ENCODE measurements at regions not wholly inside any gene's neighbourhood (a gene's known extent, or its start where the extent isn't known, plus 50 kb on each side); places are given as distances from the start of the nearest gene placed in this dataset.

DNA sequence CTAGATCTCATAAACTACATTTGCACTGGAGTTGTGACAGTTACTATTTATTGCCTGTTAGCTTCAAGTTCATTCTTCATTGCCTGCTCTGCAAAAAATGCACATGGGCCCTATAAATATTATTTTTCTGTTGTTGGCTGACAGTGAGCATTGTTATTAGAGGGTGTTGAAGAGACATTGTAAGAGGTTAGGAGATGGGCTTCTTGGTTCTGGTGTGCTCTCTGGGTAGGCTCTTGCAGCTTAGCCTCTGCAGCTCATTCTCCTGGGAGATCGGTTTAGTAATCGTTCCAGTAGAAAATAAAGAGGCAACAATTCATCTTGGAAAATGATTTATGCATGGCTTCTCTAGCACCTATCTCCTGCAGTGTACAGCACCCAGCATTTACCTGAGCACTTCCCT is 113.8 kb upstream of the SCN7A start:
- Histone ChIP-seq H2BK5ac (ENCODE audit: low read depth, low read length, poor library complexity, severe bottlenecking) (no peak overlapping the region), H4K91ac (ENCODE audit: insufficient read depth, low read depth, low read length) (no peak overlapping the region), H3K23ac (ENCODE audit: low read depth, low read length) (no peak overlapping the region), H4K5ac (ENCODE audit: low read depth, low read length) (no peak overlapping the region), H3K36me3 (ENCODE audit: control insufficient read depth, insufficient read depth, low read length) (no peaks in the 10 kb centered on the region), H3K4me2 (ENCODE audit: low read depth, low read length) (no peak overlapping the region), H3K14ac (replicated peaks; ENCODE audit: low read depth, low read length) (no peak overlapping the region), H3K4ac (ENCODE audit: low read depth, low read length) (no peak overlapping the region), H2AK9ac (replicated peaks; ENCODE audit: low read depth, low read length, poor library complexity) (no peak overlapping the region), H3K4me1 (ENCODE audit: control insufficient read depth, insufficient read depth, low read length) (no peaks in the 10 kb centered on the region), H3K18ac (ENCODE audit: low read depth, low read length) (no peak overlapping the region), H2AFZ (replicated peaks; ENCODE audit: low read length, poor library complexity) (no peak overlapping the region), H3K9me1 (ENCODE audit: insufficient read depth, low read length) (no peaks in the 10 kb centered on the region), H4K8ac (ENCODE audit: low read depth in 2 of 2, low read length in 2 of 2) (no peak overlapping the region), H4K20me1 (ENCODE audit: insufficient read depth, low read length) (no peaks in the 10 kb centered on the region), H3K27me3 (ENCODE audit: control insufficient read depth, insufficient read depth, low read length) (no peaks in the 10 kb centered on the region), H2BK15ac (ENCODE audit: low read depth, low read length) (no peak overlapping the region), H3K9ac (ENCODE audit: low read depth, low read length) (no peak overlapping the region), H2BK20ac (ENCODE audit: low read depth, low read length) (no peak overlapping the region), H2AK5ac (ENCODE audit: low read depth, low read length) (no peak overlapping the region), H3K79me1 (ENCODE audit: low read depth in 1 of 2, low read length in 2 of 2) (no peaks in the 10 kb centered on the region), H3K4me3 (ENCODE audit: insufficient read depth, low read depth, low read length) (no peak overlapping the region), H3K56ac (ENCODE audit: extremely low read depth, insufficient read depth, low read length) (no peak overlapping the region), H3K27ac (ENCODE audit: insufficient read depth, low read length) (no peak overlapping the region), H3K9me3 (ENCODE audit: control insufficient read depth, insufficient read depth, low read length) (no peaks in the 10 kb centered on the region), H2BK120ac (ENCODE audit: low read depth, low read length) (no peak overlapping the region)
- dilution Hi-C loops (cut with HindIII; ENCODE audit: low sequenced_read_pairs, unreplicated experiment) (no loop called here), in situ Hi-C loops (cut with MboI; ENCODE audit: low sequenced_read_pairs) (no loop called here), intact Hi-C loops (cut with micrococcal nuclease) (no loop called here)
- no TSS peak for BruUV-seq (replicated peaks)
- TF ChIP-seq NFE2L2 (IDR thresholded peaks at IDR 0.05; ENCODE audit: low read depth, low read length) (no peak), RFX5 (IDR thresholded peaks at IDR 0.05; ENCODE audit: low read depth, low read length) (no peak), RAD21 (IDR thresholded peaks at IDR 0.05; ENCODE audit: low read length) (no peak), SMC3 (IDR thresholded peaks at IDR 0.05; ENCODE audit: low read depth, low read length) (no peak), MXI1 (IDR thresholded peaks at IDR 0.05; ENCODE audit: borderline replicate concordance, low read depth, low read length) (no peak), CHD1 (IDR thresholded peaks at IDR 0.05; ENCODE audit: low read depth, low read length) (no peak), POLR2A (IDR thresholded peaks at IDR 0.05; ENCODE audit: low read depth, low read length) (no peak), MAFK (IDR thresholded peaks at IDR 0.05; ENCODE audit: low read depth, low read length) (no peak), ELK1 (IDR thresholded peaks at IDR 0.05; ENCODE audit: borderline replicate concordance, low read depth, low read length) (no peak)
- TF ChIP-seq, protein P1, sequence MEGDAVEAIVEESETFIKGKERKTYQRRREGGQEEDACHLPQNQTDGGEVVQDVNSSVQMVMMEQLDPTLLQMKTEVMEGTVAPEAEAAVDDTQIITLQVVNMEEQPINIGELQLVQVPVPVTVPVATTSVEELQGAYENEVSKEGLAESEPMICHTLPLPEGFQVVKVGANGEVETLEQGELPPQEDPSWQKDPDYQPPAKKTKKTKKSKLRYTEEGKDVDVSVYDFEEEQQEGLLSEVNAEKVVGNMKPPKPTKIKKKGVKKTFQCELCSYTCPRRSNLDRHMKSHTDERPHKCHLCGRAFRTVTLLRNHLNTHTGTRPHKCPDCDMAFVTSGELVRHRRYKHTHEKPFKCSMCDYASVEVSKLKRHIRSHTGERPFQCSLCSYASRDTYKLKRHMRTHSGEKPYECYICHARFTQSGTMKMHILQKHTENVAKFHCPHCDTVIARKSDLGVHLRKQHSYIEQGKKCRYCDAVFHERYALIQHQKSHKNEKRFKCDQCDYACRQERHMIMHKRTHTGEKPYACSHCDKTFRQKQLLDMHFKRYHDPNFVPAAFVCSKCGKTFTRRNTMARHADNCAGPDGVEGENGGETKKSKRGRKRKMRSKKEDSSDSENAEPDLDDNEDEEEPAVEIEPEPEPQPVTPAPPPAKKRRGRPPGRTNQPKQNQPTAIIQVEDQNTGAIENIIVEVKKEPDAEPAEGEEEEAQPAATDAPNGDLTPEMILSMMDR (conservative IDR thresholded peaks at IDR 0.05; ENCODE audit: low read depth, low read length): no peak
- ChIA-PET CTCF (no interaction called here), POLR2A (ENCODE audit: unreplicated experiment) (no interaction called here)
- no peak for DNase-seq
- ATAC-seq (ENCODE audit: low read depth): no peak
- WGBS, 2 experiments (ENCODE audit: extremely low coverage in 2 of 2, insufficient read length in 1 of 2): no CpG with 5 or more reads among the region's 2 CpGs
